GM19238 (cell line): ENCODE measurements at regions not wholly inside any gene's neighbourhood (a gene's known extent, or its start where the extent isn't known, plus 50 kb on each side); places are given as distances from the start of the nearest gene placed in this dataset.

Experiments
- DNase-seq: peaks from one replicate; pipeline ENCODE4 v3.0.0; 2011; ENCODE audit warnings: low spot score; ENCODE audit not compliant: insufficient read length

DNA sequence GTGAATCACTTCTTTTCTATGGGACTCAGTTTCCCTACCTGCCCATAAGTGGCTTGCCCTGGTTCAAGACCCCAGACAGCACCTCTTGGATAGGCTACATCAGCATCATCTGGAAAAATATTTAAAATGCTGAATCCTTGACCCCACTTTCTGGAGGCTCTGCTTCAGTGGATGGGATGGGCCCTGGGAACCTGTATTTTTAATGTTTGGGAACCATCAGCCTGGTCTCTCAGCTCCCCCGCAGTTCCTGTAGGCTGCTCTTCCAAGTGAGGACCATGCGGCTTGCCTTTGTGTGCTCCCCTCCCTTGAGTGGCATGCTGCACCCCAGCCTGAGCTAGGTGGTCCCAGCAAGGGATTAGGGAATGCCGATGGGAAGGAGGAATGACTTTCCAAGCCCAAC lies 68.3 kb upstream of the CRHR1 start:
- no peak for DNase-seq

DNA sequence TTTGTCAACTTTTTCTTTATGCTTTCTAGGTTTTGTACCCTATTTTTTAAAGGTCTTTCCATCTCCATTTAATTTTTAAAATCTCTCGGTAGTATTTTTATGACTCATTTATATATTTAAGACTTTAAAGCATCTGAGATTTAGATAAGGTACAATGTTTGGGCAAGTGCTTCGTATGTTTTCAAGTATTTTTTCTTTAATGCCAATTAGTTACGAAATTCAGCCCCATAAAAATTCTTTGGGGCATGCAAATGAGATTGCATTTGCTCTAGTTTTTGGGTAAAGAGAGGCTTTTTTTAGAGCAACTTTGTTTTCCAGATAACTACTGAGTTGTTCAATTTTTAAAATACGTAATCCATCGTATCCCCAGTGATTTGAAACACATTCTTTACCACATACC lies 65.3 kb upstream of the CRHR1 start:
- no peak for DNase-seq

DNA sequence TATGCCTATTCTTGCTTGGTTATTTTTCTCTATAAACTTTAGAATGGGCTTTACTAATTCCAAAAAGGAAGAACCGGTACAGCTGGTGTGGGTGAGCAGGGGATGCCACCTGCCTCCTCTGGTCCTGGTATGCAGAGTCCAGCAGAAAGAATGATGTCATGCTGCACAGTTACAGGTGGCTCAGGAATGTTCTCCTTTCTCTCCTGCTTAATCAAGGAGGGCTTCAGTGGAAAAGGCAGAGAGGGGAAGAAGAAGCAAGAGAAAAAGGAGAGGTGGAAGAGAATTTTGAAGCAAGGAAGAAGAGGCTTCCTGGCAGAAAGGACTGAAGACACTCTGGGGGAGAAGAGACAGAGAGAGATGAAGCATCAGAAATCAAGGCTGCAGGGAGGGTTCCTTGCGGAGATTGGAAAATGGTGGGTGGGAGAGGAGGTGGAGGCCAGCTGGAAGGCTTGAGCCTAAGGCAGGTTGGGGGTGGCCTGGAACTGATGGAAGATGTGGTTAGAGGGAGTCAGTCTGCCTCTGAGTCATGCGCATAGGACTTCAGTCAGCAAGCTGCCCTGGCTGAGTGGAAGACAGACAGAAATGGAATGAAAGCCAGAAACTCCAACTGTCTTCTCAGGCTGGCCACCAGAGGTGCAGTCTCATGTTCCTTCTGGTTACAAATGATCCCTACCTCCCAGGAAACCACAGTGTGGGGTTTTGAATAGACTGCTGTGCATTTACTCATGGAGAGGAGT lies 64.6 kb upstream of the CRHR1 start:
- DNase-seq, result no peak

DNA sequence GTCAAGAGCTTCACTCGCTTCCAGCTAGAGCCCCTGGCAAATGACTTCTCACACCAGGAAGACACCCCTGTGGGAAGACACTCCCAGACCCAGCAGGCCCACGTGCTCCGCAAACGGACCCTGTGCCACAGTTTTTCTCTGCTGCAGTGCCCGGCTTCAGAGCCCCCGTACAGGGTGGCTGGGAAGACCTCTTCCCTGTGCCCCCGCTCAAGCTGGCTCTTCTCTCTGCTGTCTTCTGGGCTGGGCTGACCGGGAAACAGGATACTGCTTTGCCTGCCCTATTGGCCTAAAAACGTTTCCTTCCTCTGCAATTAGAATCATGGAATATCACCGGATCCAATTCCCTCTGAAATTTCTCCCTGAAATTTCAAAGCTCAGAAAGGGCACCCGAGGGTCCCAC lies 63.7 kb upstream of the CRHR1 start:
- DNase-seq, result no peak

DNA sequence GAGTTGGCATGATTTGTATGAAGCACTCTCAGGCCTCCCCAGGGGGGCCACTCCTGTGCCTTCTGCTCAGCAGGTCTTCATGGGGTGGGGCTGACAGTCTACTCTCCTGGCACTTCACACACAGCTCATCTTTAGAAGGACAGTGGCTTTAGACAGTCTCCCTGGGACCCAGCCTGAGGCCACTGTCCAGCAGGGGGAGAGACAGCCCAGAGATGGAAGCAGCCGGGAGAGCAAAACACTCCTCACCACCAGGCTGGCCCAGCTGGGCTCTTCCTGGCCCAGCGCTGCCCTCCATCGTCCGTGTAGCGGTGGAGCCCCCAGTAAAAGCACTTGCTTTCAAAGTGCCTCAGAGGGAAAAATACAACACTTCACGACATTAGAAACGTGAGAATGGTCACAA lies 62.0 kb upstream of the CRHR1 start:
- DNase-seq, result no peak

DNA sequence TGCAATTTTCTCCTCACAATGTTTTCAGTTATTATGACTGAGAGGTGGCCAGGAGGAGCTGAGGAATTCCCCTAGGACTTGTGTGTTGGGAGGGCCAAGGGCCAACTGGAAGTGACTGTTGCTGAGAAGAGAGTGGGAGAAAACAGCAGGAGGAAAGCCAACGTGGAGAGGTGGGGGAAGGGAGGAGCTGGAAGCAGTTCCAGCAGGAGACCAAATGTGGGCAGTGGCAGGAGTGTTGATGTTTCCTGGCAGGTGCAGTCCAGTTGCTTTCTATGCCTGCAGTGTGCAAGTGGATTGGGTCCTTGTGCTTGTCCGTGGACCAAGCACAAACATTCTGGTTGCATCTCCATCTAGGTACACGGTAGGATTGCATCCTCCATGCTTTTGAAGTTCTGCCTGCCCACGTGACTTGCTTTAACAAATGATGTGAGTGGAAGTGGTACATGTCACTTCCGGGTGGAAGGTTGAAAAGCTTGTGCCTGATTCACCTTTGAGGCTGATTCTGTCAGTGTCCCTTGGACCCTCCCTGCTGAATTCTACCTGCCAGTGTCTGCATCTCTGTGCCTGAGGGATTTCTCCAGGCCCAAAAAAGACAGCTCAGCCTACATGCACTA lies 54.7 kb upstream of the CRHR1 start:
- DNase-seq, result no peak

DNA sequence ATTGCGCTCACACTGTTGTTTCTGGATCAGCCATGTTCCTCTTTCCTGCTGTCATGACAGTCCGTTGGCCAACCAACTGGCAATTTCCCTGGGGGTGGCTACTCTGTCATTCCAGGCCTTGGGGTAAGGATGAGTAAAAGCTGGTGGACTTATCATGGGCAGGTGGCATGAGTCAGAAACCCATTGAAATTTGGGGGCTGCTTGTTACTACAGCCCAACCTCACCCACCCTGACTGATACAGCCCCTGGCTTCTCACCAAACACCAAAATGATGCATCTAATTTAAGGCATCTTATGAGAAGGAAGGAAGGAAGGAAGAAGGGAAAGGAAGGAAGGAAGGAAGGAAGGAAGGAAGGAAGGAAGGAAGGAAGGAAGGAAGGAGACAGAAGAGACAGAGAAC lies 53.9 kb upstream of the CRHR1 start:
- no peak for DNase-seq

DNA sequence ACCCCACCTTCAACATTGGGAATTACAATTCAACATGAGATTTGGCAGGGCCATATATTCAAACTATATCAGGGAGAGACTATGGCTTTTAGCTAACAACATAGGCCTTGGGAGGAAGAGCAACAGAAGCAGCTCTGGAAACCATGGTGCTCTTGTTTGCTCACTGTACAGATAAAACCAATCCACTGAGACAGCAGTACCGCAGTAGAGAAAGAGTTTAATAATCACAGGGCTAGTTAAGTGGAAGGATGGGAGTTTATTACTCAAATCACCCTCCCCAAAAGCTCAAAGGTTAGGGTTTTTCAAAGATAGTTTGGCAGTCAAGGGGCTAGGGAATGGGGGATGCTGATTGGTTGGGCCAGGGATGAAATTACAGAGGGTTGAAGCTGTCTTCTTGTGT lies 52.7 kb upstream of the CRHR1 start:
- DNase-seq, result no peak

DNA sequence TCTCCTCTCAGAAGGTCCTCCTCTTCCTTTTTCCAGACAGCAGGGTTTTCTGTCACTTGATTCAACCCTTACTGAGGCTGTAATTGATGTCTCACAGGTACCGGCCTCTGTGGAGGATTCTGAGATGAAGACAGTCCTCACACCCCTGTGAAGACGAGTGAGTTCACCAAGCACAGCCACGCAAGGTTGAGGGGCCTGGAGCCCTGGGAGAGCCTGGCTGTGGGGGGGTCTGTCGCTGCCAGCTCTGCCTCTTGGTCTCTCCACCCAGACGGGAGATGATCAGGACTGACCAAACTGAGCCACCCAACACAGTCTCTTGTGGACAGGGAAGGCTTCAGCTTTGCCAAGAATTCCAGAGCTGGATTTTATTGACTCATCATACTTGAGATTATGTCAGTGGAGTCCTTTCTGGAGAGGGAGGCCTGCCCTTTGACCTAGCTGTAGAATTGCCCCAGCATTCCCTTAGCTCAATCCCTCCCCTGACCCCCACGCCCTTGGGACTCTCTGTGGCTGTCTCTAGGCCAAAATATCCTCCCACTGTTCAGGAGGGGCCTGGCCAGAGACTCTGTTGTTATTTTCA lies 51.1 kb upstream of the CRHR1 start:
- no peak for DNase-seq

DNA sequence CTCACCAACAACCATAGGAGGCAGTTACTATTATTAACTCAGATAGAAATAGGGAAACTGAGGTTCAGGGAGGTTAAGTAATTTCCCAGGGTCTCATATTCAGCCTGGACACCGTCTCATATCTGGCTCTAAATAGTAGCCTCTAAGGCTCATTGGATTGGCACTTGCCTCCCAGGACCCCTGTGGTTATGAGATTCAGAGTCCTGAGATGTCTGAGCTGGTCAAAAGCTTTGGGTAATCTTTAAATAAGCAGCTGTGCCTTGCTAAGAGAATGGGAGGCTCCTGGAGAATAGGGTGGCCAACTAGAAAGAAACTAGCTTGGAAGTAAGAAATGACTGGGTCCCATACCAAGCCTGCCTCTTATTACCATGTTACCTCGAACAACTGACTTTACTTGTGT lies 50.3 kb upstream of the CRHR1 start:
- DNase-seq, result no peak
